Left renal cortex interstitium (tissue), 4 donors: ENCODE measurements at regions not wholly inside any gene's neighbourhood (a gene's known extent, or its start where the extent isn't known, plus 50 kb on each side); places are given as distances from the start of the nearest gene placed in this dataset.
A peak's percentile ranks its signal among the peaks of the same experiment; 100 is the strongest.

Experiments
- DNase-seq, 4 donors: peaks; one replicate each; pipeline ENCODE4 v3.0.0-alpha.2; 2013; ENCODE audit warnings: low read depth in 4 of 4, low spot score in 2 of 4, missing footprints in 1 of 4

- no peak for DNase-seq
Measured at GRCh38 chr3:6771171-6771570, 89.7 kb upstream of the GRM7 start.

DNA sequence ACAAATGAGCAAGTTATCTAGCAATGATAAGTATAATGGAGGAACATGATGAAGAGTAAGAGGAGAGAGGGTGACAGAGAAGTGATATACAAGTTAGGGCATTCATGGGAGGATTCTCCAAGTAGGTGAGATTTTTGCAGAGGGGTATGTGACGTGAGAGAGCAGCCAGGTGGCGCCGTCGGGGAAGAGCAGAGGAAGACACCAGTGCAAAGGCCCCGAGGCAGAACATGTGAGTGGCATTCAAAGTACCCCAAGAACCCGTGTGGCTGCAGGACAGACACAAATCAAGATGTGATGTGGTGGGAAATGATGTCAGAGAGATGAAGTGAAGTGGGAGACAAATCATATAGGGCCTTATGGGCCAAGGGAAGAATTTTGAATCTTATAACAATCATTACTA, 81.8 kb upstream of the GRM7 start:
- DNase-seq = no peak

- no peak for DNase-seq
Measured at GRCh38 chr3:6781092-6781491, 79.8 kb upstream of the GRM7 start.

- no peak for DNase-seq
Measured at GRCh38 chr3:6785726-6786125, 75.2 kb upstream of the GRM7 start.

- DNase-seq = peak in 1 of 4 donors; percentile 27
Measured at GRCh38 chr3:6791161-6791560, 69.8 kb upstream of the GRM7 start.

DNA sequence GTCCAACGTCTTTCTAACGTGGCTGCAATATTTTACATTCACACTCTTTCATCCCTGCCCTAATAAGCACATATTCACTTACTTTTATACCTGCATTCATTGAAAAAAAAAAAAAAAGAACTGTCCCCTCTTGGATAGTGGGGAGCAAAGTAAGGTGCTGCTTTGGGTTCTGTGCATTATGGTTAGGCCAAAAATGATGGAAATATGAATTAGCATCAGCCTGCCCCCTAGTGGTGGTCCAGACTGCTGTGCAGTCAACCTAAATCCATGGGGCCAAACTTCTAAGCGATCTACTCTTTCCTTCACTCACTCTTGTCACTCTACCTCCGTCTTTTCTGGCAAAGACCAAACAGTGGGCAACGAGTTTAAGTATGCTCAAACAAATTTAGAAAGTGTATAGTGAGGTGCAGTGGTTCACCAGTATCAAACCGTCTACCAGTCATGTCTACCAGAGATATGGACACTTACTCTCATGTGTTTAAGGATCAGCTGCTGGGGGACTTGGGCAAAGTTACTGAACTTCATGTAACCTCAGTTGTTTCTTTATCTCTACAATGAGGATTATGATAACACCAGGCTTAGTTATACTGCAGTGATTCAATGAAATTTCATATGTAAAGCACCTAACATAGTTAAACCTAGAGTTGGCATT, 61.5 kb upstream of the GRM7 start:
- no peak for DNase-seq

DNA sequence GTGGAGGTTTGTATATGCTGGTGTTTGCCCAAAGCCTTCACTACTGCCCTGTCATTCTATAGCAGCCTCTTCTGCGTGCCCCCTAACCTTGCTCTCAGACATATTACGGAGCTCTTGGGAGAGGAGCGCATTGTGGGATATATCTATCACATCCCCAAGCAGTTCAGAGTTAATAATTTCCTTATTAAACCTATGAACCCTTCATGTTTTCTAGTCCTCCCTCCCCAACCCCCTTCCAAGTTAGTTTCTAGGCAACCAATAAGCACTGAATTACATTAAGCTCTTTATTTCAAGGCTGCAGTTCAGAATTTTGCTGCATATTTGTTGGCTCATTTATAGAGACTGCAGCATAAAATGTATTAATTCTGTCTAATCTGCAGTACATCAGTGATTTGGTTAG, 57.3 kb upstream of the GRM7 start:
- DNase-seq = peak in 1 of 4 donors; percentile 7

DNA sequence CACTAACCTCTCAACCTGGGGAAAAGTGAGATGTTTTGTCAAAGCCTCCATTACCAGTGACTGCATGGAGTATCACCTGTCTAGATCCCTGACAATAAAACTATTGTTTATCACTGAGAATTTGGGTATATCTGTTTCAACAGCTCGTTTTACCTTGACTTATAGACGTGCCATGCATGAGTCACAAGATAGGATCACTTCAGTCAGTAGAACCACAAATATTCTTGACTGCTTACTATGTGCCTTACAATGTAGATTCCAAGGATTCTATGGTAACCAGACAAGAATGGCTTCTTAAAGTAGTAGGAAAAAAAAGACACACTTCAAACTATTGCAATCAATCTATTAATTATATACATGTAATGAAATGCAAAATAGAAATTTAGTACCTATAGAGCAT, 55.7 kb upstream of the GRM7 start:
- no peak for DNase-seq

DNA sequence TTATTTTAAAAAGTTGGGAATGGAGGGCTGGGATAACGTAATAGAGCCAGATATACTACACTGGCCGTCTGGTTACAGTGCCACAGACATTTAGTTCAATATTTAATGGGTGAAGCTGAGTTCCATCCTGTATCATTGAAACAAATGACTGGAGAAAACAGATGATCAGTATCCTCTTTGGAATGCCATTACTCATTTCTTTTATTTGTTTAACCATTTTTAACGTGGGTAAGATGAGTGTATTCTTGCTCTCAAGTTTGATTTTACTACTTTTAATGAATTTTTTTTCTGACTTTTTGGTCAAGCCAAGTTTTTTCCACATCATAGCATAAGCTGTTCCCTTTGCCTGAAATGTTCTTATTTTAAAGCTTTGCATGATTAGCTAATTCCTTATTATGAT, 53.9 kb upstream of the GRM7 start:
- DNase-seq = no peak

DNA sequence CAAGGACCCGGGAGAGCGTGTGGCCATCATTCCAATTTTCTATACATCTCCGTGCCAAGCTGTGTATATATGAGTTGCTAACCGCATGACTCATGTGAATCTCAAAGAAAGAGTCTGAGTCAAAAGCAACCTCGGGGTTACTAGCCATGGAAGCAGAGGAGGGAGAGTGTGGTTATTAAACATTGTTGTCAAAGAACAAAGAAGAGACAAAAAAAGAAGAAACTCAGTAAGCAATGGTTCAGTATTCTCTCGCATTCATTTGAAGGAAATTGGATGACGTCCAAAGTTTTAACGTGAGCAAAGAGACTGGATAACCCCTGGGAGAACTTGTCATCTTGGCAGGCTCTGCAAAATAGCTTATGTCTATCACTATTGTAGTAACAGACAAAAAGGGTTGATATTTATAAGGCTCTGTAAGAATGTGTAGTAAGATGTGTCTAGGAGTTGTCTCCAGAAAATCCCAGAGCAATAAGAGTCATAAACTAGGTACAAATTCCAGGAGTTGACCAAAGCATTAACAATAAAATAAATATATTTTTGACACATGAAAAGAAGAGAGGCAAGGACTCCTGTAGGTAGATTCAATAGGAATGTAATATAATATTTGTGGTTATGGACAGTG, 52.8 kb upstream of the GRM7 start:
- DNase-seq = no peak

- DNase-seq = no peak
Measured at GRCh38 chr3:6809349-6809748, 51.6 kb upstream of the GRM7 start.
